ENCODE measurements at regions not wholly inside any gene's neighbourhood (a gene's known extent, or its start where the extent isn't known, plus 50 kb on each side); places are given as distances from the start of the nearest gene placed in this dataset.

- no peak for TF ChIP-seq CTCF (conservative IDR thresholded peaks at IDR 0.05 in 1 of 2, IDR thresholded peaks at IDR 0.05 in 1 of 2; ENCODE audit: extremely low read depth in 1 of 2, insufficient read depth in 1 of 2, low read depth in 1 of 2, low read length in 2 of 2)
- no peak for TF ChIP-seq EZH2 (IDR thresholded peaks at IDR 0.05; ENCODE audit: borderline replicate concordance, low read length)
Observed at GRCh38 chr9:38338342-38339018, 54.0 kb upstream of the ALDH1B1 start.

Measured in mammary epithelial cell (primary cell).